GM18498 (cell line): ENCODE measurements at regions not wholly inside any gene's neighbourhood (a gene's known extent, or its start where the extent isn't known, plus 50 kb on each side); places are given as distances from the start of the nearest gene placed in this dataset.
"Not testable (repeated sequence)": the region's sequence is repeated elsewhere in the genome, so short reads cannot be mapped to it uniquely, and the experiment has no call there.

Experiments used
- ATAC-seq: cut with Tn5 transposase; IDR thresholded peaks from one replicate; pipeline ENCODE4 v1.9.1; 2021; ENCODE audit warnings: mild to moderate bottlenecking, moderate library complexity; ENCODE audit not compliant: unreplicated experiment

DNA sequence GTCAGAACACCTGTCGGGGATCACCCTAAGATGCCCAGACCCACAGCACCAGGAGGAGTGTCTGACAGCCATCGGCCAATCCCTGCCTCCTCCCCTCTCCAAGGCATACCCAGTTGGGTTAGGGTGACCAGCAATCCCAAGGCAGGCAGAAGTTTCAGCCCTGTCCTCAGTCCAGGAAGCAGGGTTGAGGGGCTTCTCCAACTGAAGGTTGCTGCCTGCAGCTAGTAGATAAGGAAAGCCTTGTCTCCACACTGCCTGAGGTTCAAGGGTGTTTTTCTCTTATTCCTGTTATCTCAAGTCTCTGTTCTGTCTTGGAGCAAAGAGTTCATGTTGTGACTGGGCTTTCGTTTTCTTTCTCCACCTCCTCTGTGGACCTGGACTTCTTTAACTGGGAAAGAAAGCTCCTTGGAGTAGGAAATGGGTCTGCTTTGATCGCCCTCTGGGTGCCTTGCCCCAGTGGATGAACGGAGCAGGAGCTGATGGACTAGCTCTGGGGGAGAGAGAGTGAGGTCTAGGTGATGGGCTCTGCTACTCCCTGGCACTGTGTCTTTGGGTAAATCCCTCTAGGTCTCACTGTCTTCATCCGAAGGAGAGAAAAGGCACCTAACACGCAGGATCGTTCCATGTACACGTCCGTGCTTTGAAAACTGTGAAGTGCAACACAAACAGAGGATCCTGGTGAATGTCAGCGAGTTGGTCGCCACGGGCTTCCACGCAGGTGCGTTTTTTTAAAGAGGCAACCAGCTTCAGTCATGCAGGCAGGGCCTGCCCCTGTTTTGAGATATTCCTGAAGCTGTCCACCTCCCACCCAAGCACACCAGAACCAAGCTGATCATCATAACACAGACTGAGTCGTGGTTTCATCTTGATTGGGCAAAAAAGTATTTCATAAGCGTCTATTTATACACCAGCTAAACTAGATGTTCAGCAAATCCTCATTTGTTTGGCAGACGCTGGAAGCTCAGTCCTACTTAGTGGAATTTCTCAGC lies 52.5 kb upstream of the FOXN3 start:
- ATAC-seq: no peak

DNA sequence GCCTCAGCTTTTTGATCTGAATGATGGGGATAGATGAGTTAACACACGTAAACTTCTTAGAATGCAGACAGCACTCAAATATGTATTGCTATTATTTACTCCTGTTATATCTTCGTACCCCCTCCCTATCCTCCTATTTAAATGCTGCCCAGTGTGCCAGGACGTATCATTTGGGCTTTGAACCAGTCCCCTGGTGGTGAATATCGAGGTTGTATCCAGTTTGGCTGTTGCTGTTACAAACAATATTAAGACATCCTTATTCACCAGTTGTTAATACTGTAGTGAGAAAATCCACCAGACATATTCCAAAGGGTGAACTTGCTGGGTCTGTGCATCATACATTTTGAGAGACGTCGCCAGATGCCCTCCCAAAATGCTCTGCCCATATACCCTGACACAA lies 51.5 kb upstream of the FOXN3 start:
- ATAC-seq: no peak

- not testable (repeated sequence) for ATAC-seq
Observed at GRCh38 chr14:89468030-89468429, 51.0 kb upstream of the FOXN3 start.

DNA sequence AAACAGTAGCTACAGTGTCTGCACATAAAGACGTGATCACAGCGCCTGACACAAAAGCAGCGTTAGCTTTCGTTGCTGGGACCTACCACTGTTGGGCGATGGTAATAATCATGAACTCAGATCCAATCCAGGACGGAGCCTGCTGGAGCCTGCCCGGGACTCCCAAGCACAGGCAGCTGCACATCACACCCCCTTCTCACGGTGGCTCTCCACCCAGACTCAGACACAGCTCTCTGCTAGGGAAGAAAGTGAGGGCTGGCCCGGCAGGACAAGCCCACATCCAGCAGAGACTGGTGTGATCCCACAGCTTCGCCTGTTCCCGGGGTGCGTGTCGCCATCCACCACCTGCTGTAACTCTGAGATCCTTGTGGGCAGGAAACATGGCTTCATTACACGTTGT lies 49.9 kb upstream of the FOXN3 start:
- no peak for ATAC-seq
